Suprapubic skin (tissue), 3 donors: ENCODE measurements at regions not wholly inside any gene's neighbourhood (a gene's known extent, or its start where the extent isn't known, plus 50 kb on each side); places are given as distances from the start of the nearest gene placed in this dataset.

ENCODE experiments used
- EP300 ChIP-seq: sonication (generic); formaldehyde crosslinking; IDR thresholded peaks from one replicate; pipeline ENCODE4 v1.6.1; 2017; ENCODE audit warnings: antibody characterized with exemption
- TF ChIP-seq, protein P1 (sequence below), 2 donors: fragments of 200-600 bp in 1 of 2; fragments of 450-650 bp in 1 of 2; sonication (generic) in 1 of 2; IDR thresholded peaks; one replicate each; pipeline ENCODE4 v1.5.1; 2016 to 2019; ENCODE audit warnings: antibody characterized with exemption in 2 of 2, mild to moderate bottlenecking in 1 of 2, moderate library complexity in 1 of 2

DNA sequence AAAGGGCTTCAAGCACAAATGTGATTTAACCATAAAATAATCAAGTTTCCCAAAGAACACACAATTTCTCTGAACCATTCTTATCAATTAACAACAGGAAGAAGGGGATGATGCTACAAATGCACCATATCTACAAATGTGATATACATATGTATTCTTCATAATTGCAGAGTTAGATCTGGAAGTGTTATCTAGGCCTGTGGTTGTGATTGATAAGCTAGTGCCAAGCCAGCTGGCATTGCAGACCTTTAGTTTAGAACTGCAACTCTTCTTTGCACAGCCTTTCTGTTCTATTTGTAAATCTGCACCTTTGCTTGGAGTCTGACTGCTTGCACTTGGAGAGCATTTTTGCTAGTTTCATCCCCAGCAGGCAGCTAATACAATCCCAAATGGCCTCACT, 145.5 kb upstream of the NPY2R start:
- TF ChIP-seq, protein P1, sequence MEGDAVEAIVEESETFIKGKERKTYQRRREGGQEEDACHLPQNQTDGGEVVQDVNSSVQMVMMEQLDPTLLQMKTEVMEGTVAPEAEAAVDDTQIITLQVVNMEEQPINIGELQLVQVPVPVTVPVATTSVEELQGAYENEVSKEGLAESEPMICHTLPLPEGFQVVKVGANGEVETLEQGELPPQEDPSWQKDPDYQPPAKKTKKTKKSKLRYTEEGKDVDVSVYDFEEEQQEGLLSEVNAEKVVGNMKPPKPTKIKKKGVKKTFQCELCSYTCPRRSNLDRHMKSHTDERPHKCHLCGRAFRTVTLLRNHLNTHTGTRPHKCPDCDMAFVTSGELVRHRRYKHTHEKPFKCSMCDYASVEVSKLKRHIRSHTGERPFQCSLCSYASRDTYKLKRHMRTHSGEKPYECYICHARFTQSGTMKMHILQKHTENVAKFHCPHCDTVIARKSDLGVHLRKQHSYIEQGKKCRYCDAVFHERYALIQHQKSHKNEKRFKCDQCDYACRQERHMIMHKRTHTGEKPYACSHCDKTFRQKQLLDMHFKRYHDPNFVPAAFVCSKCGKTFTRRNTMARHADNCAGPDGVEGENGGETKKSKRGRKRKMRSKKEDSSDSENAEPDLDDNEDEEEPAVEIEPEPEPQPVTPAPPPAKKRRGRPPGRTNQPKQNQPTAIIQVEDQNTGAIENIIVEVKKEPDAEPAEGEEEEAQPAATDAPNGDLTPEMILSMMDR (IDR thresholded peaks at IDR 0.05) = no peak
- TF ChIP-seq EP300 = no peak
